ENCODE measurements at regions not wholly inside any gene's neighbourhood (a gene's known extent, or its start where the extent isn't known, plus 50 kb on each side); places are given as distances from the start of the nearest gene placed in this dataset.

- DNase-seq (ENCODE audit: low read depth), result no peak
Observed at GRCh38 chr12:24081092-24081529, 131.6 kb upstream of the SOX5 start.

DNA sequence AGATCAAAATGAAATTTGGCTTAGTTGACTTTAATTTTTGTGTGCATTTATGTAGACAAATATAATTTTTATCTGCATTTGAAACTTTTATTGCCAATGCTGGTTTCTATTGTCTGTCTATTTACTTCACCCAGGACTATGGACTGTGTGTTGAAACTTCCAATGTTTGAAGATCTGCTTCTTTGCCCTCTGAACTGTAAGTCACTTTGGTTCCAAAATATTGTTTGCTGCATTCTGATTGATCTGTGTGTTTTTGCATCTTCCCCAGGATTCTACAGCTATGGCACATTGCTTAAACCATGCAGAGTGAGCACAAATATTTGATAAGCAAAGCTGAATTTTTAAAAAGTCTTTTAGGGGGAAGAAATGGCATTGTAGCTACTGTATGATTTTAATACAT, 131.0 kb upstream of the SOX5 start:
- no peak for DNase-seq (ENCODE audit: low read depth)

DNA sequence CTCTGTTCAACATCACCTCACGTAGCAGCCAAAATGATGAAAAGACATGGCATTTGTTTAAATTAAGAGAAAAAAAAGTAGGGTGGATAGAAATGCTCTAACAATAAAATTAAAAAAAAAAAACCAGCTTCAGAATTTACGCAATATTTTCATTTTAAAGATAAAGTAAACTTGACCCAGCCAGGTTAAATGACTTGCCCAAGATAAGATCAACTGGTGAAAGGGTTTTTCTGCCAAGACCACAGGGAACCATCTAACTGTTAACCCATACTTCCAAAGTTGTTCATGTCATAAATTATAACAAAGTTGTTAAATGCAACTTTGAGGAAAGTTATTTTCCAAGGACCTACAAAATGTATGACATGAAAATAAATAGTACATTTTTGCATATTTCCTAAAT, 129.6 kb upstream of the SOX5 start:
- no peak for DNase-seq (ENCODE audit: low read depth)

- no peak for DNase-seq (ENCODE audit: low read depth)
Observed at GRCh38 chr12:24078318-24078765, 128.9 kb upstream of the SOX5 start.

GRCh38 chr12:24077161-24077560, 127.7 kb upstream of the SOX5 start:
- DNase-seq (ENCODE audit: low read depth), result no peak

DNA sequence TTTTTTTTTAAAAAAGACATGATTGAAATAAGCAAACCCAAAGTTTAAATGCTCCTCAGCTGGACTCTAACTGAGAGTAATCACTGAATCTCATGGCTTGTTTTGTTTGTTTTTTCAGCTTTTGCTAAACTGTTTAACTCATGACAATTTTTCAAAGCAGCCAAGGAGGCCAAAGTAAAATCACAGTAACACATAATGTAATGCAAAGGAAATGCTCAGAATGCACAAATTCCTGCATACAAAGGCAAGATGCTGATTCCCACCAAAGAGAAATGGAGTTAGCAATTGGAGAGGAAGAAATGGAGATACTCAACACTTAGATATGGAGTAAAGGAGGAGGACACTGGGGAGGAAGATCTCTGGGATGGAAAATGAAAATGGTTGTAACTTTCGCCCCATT, 126.2 kb upstream of the SOX5 start:
- no peak for DNase-seq (ENCODE audit: low read depth)

- DNase-seq (ENCODE audit: low read depth), result no peak
Observed at GRCh38 chr12:24073170-24073810, 123.8 kb upstream of the SOX5 start.

GRCh38 chr12:24072302-24072701, 122.8 kb upstream of the SOX5 start:
- DNase-seq (ENCODE audit: low read depth), result no peak

DNA sequence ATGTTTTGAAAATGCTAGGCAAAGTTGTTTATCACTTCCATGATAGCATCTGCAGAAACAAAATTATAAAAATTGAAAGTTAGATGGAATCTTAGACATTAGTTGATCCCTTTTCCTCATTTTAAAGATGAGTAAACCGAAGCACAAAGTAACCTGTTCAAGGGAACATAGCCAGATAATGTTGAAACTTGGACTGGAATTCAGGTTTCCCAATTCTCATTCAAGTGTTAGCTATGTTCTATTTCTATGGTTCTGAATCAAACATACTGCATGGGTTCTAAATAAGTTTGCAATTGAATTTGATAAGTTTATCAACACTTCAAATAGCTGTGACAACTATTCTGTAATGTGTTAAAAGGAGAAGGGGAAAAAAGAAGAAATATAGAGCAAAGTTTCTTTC, 122.4 kb upstream of the SOX5 start:
- DNase-seq (ENCODE audit: low read depth), result no peak

DNA sequence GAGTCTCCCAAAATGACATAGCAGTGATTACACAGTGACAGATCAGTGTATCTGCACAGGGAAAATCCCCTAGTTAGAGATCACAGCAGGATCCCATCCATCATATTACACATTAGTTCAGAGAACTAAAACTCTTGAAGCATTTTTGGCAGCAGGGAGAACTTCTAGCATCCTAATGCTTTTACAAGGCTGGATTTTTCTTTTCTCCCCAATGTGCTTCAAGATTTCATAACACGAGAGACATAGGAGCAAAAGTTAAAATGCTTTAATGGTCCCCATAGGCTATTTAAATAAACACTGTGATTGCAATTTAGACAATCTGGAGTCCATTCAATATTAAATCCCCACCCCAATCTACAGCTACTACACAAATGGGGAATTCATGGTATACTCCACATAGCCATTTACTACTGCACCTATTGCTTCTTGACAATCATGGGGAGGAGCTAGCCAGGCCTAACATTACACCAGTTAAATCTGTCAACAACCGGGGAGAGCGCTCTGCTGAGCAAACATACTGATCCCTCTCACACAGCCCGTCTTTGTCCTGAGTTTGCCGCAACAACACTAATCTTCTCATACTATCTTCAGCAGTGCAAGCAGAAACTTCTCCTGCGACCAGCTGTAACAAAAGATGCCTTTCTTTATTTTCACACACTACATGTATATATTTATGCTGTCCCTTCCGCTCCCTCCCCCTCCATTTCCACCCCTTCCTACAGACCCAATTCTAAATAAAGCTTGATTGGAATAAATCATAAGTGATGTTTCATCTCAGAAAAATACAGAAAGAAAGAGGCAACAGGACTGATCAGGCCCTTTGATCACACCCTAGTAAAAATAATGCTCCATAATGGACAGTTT, 120.3 kb upstream of the SOX5 start:
- DNase-seq (ENCODE audit: low read depth), result no peak

GRCh38 chr12:24066865-24067264, 117.4 kb upstream of the SOX5 start:
- no peak for DNase-seq (ENCODE audit: low read depth)

- no peak for DNase-seq (ENCODE audit: low read depth)
Observed at GRCh38 chr12:24066097-24066496, 116.6 kb upstream of the SOX5 start.

DNA sequence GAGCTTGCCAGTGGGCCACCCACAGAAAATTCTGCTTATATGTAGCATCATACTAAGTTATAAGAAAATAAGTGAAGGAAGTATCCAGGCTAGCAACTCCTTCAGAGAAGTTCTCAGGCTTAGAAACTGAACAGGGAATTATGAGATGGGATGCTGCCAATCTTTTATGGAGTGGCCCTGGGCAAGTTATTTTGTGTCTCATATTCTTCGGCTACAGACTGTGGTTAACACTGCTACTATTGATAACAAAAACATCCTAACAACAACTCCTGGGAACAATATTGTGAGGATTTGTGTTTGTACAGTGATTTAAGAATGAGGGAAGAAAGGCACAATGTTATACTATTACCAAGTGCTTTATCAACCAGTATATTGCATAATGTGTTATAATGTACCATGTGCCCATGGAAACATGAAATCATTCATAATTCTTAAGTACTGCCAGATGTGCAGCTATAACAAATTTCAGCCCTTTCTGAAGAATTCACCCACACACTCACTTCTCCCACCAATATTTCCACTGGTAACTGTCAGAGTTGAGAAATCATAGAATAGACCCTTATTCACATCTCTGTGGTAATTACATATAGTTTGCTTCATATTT, 113.3 kb upstream of the SOX5 start:
- no peak for DNase-seq (ENCODE audit: low read depth)

DNA sequence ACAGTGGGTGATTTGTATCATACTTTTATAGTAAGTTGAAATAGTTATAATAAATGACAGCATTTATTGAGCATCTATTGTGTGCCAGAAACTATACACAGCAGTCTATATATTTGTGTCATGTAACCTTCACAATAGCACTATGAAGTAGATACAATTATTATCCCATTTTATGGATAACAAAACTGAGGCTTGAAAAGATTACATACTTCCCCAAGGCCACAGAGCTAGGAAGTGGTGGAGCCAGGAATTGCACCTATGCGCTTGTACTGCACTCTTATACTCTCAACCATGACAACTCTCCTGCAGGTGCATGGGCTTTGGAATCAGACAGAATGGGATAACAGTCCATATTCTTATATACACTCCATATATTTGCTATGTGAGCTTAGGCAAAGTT, 110.6 kb upstream of the SOX5 start:
- no peak for DNase-seq (ENCODE audit: low read depth)

DNA sequence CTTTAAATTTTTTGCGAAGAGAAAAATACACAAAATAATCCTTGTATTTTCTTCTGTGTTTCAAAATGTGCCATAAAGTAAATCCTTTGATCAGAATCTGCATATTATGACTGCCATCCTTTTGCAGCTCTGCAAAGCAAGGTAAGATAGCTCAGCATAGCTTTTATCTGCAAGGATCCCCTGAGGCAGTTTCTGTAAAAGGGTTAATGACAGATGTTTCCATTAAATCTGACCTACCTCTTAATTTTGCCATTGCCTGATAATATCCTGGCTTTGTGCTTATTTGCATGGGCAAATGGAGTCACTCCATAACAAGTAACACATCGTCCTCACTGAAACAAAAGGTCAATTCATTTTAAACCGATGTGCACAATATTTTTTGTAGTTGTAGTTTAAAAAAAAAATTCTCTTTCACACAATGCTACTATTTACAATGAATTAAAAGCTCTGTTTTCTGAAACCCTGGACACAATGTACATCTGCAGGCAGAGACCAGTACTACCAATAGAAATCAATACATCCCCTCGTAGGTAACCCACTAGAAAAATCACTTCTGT, 108.5 kb upstream of the SOX5 start:
- DNase-seq (ENCODE audit: low read depth), result no peak

GRCh38 chr12:24055747-24056146, 106.3 kb upstream of the SOX5 start:
- no peak for DNase-seq (ENCODE audit: low read depth)

- DNase-seq (ENCODE audit: low read depth), result no peak
Observed at GRCh38 chr12:24054416-24054815, 104.9 kb upstream of the SOX5 start.

DNA sequence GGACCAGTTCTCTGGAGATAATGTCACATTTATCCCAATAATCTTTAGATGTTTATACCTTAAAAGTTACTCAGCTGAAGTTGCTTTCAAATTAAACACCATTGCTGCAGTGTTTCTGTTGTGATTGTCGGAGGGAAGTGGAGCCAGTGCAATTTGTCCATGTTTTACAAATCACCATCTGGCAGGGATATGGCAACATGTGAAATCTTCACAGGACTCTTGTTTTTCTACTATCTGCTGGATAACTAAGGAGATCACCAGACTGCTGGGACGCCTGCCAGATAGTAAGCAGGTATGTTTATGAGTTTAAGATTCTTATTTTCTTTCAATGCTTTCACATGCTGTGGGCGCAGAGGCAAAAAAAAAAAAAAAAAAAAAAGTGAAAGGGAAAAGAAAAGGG, 100.3 kb upstream of the SOX5 start:
- no peak for DNase-seq (ENCODE audit: low read depth)

DNA sequence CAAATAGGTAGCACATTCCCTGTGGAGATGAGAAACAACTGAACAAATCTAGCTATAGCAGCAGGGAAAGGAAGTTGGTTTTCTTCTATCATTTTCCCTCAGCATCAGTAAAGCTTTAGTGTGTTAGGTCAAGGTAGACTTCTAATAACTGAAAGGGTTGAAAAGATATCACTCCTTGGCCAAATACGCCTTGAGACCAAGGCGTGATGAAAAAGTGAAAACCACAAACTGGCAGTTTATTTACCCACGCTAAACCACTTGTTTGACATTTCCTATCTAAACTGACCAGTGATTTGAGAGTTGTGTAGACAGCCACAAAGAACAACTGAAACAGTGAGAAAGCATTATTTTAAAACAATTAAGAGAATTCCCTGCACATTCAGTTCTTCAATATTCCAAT, 99.6 kb upstream of the SOX5 start:
- no peak for DNase-seq (ENCODE audit: low read depth)

DNA sequence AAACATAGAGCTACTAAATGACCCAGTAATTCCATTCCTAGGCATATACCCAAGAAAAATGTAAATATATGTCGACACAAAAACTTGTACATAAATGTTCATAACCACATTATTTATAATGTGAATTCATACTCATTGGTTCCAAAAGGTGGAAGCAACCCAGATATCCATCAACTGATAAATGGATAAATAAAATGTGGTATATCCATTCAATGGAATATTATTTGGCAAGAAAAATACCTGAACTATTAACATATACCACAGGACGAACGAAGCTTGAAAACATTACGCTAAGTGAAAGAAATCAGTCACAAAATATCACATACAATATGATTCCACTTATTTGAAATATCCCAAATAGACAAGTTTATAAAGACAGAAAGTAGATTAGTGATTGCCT, 99.0 kb upstream of the SOX5 start:
- no peak for DNase-seq (ENCODE audit: low read depth)

DNA sequence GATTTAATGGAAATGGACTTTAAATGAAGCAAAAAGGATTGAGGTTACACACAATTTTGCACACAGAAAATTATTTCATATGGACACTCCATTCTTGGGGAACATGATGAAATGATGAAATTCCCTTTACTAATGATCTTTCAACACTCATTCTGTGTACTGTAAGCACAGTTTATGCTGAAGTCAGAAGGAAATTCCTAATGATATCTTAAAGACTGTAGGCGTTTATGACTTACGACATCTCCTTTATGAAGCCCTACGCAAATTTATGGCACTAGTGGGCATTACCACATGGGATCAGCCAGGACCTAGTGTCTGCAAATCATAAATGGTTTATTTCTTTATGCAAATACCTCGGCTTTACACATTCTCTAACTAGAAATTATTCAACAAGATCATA, 97.9 kb upstream of the SOX5 start:
- no peak for DNase-seq (ENCODE audit: low read depth)

GRCh38 chr12:24045816-24046257, 96.4 kb upstream of the SOX5 start:
- no peak for DNase-seq (ENCODE audit: low read depth)
